WI38 (cell line): ENCODE measurements at regions not wholly inside any gene's neighbourhood (a gene's known extent, or its start where the extent isn't known, plus 50 kb on each side); places are given as distances from the start of the nearest gene placed in this dataset.

Experiments used
- H3K4me3 ChIP-seq: 2 replicates; pipeline ENCODE4 v1.5.1; 2011; ENCODE audit warnings: low read depth, mild to moderate bottlenecking, control low read depth, low read length
- CTCF ChIP-seq: IDR thresholded peaks from 2 replicates; pipeline ENCODE4 v1.5.1; 2012; ENCODE audit warnings: low read depth, mild to moderate bottlenecking, control low read depth, low read length

- no peak for TF ChIP-seq CTCF
- H3K4me3 ChIP-seq = no peak overlapping the region
Observed at GRCh38 chr4:148684638-148685037, 242.4 kb upstream of the NR3C2 start.

GRCh38 chr4:148680884-148681283 lies 238.7 kb upstream of the NR3C2 start:
- no peak overlapping the region for H3K4me3 ChIP-seq
- TF ChIP-seq CTCF = no peak

GRCh38 chr4:148676344-148676743 lies 234.1 kb upstream of the NR3C2 start:
- H3K4me3 ChIP-seq = no peak overlapping the region
- TF ChIP-seq CTCF = no peak

GRCh38 chr4:148674876-148675275 lies 232.7 kb upstream of the NR3C2 start:
- TF ChIP-seq CTCF = no peak

GRCh38 chr4:148664636-148665035 lies 222.4 kb upstream of the NR3C2 start:
- H3K4me3 ChIP-seq = no peak overlapping the region
- TF ChIP-seq CTCF = no peak

More at GRCh38 chr4:148674876-148675275, 232.7 kb upstream of the NR3C2 start:
- H3K4me3 ChIP-seq = no peak overlapping the region

- no peak for TF ChIP-seq CTCF
- no peak overlapping the region for H3K4me3 ChIP-seq
Observed at GRCh38 chr4:148654131-148654530, 211.9 kb upstream of the NR3C2 start.

GRCh38 chr4:148653681-148654080 lies 211.5 kb upstream of the NR3C2 start:
- no peak for TF ChIP-seq CTCF
- no peak overlapping the region for H3K4me3 ChIP-seq
